GM19324 (cell line): ENCODE measurements at regions not wholly inside any gene's neighbourhood (a gene's known extent, or its start where the extent isn't known, plus 50 kb on each side); places are given as distances from the start of the nearest gene placed in this dataset.

Experiments
- ATAC-seq: cut with Tn5 transposase; IDR thresholded peaks from one replicate; pipeline ENCODE4 v1.9.1; 2021; ENCODE audit warnings: mild to moderate bottlenecking, moderate library complexity; ENCODE audit not compliant: unreplicated experiment, low FRiP score

GRCh38 chr16:61596655-61597054 is 439.6 kb downstream of the CDH8 start:
- ATAC-seq, result no peak

GRCh38 chr16:61595605-61596004 is 440.6 kb downstream of the CDH8 start:
- no peak for ATAC-seq

DNA sequence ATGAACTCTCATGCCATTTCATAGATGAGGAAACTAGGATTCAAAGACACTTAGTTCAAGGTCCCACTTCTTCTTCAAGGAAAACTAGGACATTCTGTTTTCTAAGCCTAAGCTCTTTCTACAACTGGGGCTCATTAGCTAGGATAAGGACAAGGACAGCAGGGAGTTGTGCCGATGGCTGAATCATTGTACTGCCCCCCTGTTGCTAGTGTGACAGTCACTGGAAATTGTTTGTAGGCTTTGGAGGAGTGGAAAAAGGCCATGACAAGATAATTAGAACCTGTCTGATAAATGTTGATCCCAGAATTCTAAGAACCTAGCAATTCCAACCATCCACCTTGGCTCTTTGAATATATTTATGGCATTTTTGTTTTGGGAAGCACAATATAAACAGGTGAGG is 445.7 kb downstream of the CDH8 start:
- no peak for ATAC-seq

GRCh38 chr16:61587526-61587925 is 448.7 kb downstream of the CDH8 start:
- no peak for ATAC-seq

DNA sequence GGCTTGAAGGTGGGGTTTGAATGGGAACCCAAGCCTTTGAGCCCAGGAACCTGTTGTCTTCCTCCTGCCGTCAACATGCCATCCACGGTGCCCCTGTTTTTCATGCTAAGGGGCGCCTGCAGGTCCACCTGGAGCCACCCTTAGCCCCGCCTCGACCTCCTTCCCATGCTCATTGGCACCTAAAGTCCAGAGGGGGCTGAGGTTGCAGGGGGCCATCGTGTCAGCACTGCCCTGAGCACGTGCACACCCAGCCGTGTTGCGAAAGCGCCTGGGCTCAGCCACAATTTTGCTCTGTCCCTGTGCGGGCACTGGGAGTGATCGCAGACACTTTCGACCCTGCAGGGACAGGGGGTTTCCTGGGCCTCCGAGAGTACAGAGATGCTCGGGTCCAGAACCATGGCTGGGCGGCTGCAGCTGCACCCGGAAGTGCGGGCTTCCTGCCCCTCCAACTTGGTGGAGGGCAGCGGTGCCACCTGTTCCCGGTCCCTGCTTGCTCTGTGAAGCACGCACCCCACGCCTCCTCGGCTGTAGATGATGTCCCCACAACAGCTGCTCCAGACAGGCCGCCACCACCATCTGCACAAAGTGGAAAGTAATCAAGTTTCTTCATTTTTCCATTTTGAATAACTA is 454.7 kb downstream of the CDH8 start:
- no peak for ATAC-seq

DNA sequence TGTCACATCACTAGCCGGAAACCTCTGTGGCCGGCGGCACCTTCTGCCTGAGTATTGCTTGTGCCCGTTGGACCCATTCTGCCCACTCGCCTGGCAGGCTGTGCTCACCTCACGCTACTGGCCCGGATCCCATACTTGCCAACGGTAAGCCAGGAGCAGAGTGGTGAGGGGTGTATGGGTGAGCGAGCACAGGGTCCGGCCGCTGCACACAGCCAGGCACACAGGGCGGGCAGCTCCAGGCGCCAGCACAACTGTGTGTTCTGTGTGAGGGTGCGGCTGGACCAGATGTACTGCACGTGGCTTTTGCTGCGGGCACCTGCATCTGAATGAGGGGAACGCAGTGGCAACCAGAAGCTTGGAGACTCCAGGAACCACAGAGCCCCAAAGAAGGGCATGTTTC is 455.7 kb downstream of the CDH8 start:
- no peak for ATAC-seq

GRCh38 chr16:61579195-61579594 is 457.0 kb downstream of the CDH8 start:
- ATAC-seq, result no peak

DNA sequence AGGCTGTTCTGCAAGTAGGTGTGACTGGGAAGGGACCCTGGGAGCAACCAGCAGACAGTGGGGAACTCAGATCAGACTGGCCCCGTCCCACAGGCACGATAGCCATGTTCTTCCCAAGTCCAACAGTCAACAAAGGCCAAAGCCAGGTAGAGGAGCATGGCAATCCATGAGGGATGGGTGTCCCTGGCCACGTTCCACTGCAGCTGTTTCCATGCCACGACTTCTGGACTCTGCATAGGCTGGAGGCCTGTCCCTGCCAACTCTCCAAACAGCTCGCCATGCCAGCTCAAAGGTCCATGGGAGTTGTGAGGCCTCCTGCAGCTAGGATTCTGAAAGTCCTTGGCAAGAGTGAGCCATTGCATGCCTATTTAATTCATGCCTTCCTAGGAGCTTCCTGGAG is 459.8 kb downstream of the CDH8 start:
- ATAC-seq, result no peak

DNA sequence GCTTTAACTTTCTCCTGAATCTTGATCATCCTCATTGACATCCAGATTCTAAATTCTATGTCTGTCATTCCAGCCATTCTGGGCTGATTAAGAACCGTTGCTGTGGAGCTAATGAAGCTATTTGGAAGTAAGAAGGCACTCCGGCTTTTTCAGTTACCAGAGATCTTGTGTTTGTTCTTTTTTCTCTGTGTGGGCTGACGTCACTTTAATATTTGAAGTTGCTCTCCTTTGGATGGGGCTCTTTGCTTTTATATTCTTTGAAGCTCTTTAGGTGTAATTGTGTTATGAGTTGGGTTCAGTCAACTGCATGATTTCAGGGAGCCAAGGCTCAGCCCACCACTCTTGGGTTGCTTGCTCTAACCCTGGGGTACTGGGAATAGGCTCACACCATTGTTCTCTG is 460.6 kb downstream of the CDH8 start:
- ATAC-seq, result no peak

DNA sequence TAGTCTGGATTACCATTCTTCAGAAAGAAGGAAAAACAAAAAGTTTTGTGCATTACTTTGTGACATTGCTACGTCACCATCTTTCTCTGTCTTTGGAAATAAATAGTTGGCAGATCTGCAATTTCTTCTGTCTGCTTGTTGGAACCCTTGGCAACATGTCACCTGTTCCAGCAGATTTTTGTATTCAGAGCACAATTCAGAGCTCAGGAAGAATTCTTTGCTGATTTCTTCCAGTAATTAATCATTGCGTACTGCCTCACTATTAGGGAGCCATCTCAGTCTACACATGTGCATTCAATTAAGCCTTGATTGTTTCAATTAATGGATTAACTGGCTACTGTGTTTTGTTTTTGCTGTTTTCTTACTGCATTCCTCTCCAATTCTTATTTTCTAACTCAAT is 467.2 kb downstream of the CDH8 start:
- ATAC-seq, result no peak

- ATAC-seq, result no peak
Measured at GRCh38 chr16:61564716-61565115, 471.5 kb downstream of the CDH8 start.

DNA sequence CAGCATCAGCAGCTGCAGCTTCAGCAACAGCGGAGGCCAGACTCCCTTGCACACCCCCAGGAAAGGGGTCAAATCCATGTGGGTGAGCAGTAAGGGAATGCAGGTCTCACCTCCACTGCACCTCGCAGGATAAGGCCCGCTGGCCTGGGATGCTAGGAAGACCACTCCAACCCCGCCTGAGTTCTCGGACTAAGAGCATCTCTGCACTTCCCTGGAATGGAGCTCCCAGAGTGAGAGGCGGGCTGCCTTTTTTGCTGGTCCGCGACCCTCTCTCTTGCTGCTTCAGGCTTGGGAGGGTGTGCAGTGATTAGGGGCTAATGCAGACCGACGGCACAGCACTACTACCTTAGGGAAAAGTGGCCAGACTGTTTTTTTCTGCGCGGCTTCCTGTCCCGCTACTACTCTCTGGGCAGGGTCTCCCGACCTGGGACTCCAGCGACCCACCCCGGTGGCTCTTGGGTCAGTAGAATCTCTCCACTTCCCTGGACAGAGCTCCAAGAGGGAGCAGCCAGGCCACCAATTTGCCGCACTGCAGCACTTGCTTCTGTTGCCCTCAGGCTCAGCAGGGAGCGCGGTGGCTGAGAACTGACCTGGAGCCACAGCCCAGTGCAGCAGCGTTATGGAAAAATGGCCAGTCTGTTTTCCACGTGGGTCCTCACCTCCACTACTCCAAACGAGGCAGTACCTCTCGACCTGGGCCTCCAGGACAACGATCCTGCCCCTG is 480.4 kb downstream of the CDH8 start:
- ATAC-seq, result no peak

- ATAC-seq, result no peak
Measured at GRCh38 chr16:61549327-61549726, 486.9 kb downstream of the CDH8 start.

- ATAC-seq, result no peak
Measured at GRCh38 chr16:61547626-61548025, 488.6 kb downstream of the CDH8 start.

- no peak for ATAC-seq
Measured at GRCh38 chr16:61544165-61544564, 492.1 kb downstream of the CDH8 start.

GRCh38 chr16:61540216-61540615 is 496.0 kb downstream of the CDH8 start:
- no peak for ATAC-seq

DNA sequence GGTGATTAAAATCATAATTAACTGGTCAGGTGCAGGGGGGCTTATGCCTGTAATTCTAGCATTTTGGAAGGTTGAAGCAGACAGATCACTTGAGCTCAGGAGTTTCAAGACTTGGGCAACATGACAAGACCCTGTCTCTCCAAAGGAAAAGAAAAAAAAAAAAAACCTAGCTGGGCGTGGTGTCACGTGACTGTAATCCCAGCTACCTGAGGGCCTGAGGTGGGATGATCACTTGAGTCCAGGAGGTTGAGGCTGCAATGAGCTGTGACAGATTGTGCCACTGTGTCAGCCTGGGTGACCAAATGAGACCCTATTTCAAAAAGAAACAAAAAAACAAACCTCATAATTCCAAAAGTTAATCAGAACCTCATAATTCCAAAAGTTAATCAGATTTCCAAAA is 505.5 kb downstream of the CDH8 start:
- no peak for ATAC-seq

- no peak for ATAC-seq
Measured at GRCh38 chr16:61500851-61501250, 535.4 kb downstream of the CDH8 start.

GRCh38 chr16:61480250-61480649 is 556.0 kb downstream of the CDH8 start:
- ATAC-seq, result no peak

DNA sequence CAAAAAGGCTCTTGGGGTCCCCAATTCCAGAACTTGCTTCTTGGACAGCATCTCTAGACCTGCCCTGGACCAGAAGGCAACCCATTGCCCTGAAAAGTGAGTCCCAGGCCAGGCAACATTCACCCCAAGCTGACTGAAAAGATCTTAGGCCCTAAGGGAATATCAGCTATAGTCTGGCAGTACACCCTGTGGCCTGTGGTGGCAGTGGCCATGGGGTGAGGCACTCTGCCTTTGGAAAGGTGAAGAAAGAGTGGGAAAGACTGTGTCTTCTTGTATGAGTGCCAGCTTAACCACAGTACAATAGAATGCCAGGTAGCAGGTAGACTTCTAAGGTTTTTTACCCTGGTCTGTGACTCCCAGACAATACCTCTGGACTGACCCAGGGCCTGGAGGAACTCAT is 564.5 kb downstream of the CDH8 start:
- no peak for ATAC-seq

GRCh38 chr16:61471023-61471422 is 565.2 kb downstream of the CDH8 start:
- ATAC-seq, result no peak

GRCh38 chr16:61465285-61465684 is 571.0 kb downstream of the CDH8 start:
- ATAC-seq, result no peak
